OCI-LY1 (cell line): ENCODE measurements at regions not wholly inside any gene's neighbourhood (a gene's known extent, or its start where the extent isn't known, plus 50 kb on each side); places are given as distances from the start of the nearest gene placed in this dataset.

ENCODE experiments used
- CTCF ChIP-seq: fragments of 200-600 bp; sonication (generic), shearing (Covaris generic); IDR thresholded peaks from 2 replicates; pipeline ENCODE4 v1.5.1; 2017; ENCODE audit warnings: mild to moderate bottlenecking, antibody characterized with exemption, low read length, moderate library complexity, mixed read lengths
- EZH2 ChIP-seq: fragments of 200-600 bp; sonication (generic), shearing (Covaris generic); IDR thresholded peaks from 2 replicates; pipeline ENCODE4 v1.8.0; 2017; ENCODE audit warnings: borderline replicate concordance, mixed run types, mild to moderate bottlenecking, antibody characterized with exemption, low read length, moderate library complexity, mixed read lengths

- TF ChIP-seq CTCF (no peak), EZH2 (no peak)
Measured at GRCh38 chr14:42527141-42527540, 920.5 kb downstream of the LRFN5 start.
